Muscle layer of duodenum (tissue), 2 donors: ENCODE measurements at regions not wholly inside any gene's neighbourhood (a gene's known extent, or its start where the extent isn't known, plus 50 kb on each side); places are given as distances from the start of the nearest gene placed in this dataset.

Experiments used
- H3K27ac ChIP-seq: one replicate; pipeline ENCODE4 v1.7.0; 2013; ENCODE audit warnings: mild to moderate bottlenecking, low read length
- H3K27me3 ChIP-seq: one replicate; pipeline ENCODE4 v1.7.0; 2013; ENCODE audit warnings: low read depth, mild to moderate bottlenecking, control low read depth, low read length
- H3K36me3 ChIP-seq, 2 donors: one replicate each; pipeline ENCODE4 v1.7.0; 2013; ENCODE audit warnings: low read length in 2 of 2, control low read depth in 1 of 2, mild to moderate bottlenecking in 1 of 2; ENCODE audit not compliant: insufficient read depth in 2 of 2, control insufficient read depth in 1 of 2
- H3K4me1 ChIP-seq, 2 donors: one replicate each; pipeline ENCODE4 v1.7.0; 2013; ENCODE audit warnings: low read length in 2 of 2, mild to moderate bottlenecking in 2 of 2, control low read depth in 1 of 2, moderate library complexity in 1 of 2; ENCODE audit not compliant: insufficient read depth in 2 of 2, control insufficient read depth in 1 of 2
- H3K4me3 ChIP-seq, 2 donors: one replicate each; pipeline ENCODE4 v1.7.0; 2013; ENCODE audit warnings: low read length in 2 of 2, low read depth in 1 of 2, mild to moderate bottlenecking in 1 of 2
- H3K9me3 ChIP-seq, 2 donors: one replicate each; pipeline ENCODE4 v1.7.0; 2013; ENCODE audit warnings: low read length in 2 of 2, control low read depth in 1 of 2, mild to moderate bottlenecking in 1 of 2; ENCODE audit not compliant: control insufficient read depth in 1 of 2
- donor health status: healthy.

DNA sequence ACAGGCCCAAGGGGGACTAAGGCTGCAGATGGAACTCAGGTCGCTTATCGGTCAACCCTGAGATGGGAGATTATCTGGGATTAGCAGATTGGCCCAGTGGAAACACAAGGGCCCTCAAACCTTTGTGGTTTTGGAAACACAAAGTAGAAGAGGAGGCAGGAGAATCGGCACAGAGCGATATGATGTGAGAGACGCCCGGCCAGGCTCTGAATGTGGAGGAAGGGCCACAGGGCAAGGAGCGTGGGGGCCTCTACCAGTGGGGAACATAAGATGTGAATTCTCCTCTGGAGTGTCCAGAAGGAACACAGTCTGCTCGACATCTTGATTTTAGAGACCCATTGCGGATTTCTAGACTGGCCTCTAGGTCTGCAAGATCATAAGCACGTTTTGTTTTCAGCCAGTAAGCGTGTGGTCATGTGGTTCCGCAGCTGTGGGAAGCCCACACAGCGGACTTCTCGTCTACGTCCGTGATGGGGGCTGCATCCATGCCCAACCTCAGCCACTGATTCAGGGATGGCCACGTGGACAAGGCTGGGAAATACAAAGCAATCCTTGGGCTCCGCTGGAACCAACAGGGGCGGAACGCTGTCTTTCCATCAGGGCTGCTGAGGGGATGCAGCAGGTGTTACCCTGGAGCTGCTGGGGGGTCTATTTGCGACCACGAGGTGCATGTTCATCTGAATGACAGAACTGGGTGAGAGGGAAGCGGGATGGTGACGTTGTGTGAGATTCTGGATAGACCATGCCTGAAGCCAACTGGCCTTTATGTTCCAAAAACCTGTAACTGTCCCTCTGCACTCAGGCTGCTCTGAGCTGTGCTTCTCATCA lies 127.6 kb upstream of the PMEPA1 start:
- Histone ChIP-seq H3K36me3 (no peaks in the 10 kb centered on the region), H3K4me1 (peaks cover 0 to 6% of the 10 kb centered on the region in 2 donors), H3K27ac (no peak overlapping the region)

DNA sequence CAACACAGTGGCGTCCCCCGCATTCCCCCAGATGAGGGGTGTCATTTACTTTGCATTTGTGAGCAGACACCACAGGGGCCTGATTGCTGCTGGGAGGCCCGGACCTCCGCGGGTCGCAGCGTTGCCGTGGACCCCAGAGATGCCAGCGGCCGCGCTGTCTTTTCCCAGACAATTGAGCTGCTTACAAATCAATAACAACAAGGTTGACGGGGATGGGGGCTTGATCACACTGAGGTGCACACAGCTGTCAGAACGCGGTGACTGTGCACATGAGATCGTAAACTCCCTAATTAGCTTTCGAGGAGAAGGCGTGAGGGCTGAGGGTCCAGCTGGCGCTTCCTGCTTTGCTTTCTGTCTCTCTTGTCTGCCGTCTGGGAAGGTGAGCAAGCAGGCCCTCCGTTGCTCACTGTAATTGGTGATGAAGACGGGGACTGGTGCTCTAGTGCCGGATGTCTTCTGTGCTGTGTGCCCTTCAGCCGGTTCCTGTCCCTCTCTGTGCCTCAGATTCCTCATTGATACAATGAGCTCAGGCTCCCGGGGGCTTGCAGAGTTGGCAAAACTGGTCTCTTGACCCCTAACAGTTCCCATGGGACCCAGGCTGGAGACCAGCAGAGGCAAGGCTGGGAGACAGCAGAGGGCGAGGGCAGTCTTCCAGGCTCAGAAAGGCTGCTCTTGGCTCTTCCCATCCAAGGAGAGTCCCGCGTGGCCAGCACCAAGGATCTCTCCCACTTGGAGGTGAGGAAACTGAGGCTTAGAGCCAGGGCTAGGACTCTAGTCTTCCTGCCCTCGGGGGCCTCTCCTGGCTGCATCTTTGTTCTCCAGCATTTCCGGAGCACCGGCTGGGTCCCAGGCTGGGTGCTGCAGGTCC lies 126.0 kb upstream of the PMEPA1 start:
- Histone ChIP-seq H3K27ac (no peak overlapping the region), H3K4me1 (peaks cover 0 to 6% of the 10 kb centered on the region in 2 donors), H3K27me3 (no peaks in the 10 kb centered on the region), H3K4me3 (no peak overlapping the region), H3K36me3 (no peaks in the 10 kb centered on the region), H3K9me3 (no peaks in the 10 kb centered on the region)

More for the DNA sequence above, 127.6 kb upstream of the PMEPA1 start:
- Histone ChIP-seq H3K4me3 (no peak overlapping the region), H3K27me3 (no peaks in the 10 kb centered on the region), H3K9me3 (no peaks in the 10 kb centered on the region)

DNA sequence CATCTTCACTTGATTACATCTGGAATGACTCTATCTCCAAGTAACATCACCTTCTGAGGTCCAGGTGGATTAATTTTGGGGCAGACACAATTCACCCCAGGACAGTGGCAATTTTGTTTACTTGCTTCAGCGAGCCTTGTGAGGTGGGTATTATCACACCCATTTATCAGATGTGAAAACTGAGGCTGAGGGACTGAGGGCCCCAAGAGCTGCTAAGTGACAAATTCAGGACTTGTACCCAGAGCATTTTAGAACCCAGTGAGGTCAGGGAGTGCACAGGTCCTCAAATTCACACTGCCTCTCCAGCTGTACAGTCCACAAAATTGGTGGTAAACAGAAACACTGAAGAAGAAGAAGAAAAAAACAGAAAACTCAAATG lies 125.2 kb upstream of the PMEPA1 start:
- Histone ChIP-seq H3K36me3 (no peaks in the 10 kb centered on the region), H3K9me3 (no peaks in the 10 kb centered on the region), H3K27me3 (no peaks in the 10 kb centered on the region), H3K4me1 (peaks cover 0 to 6% of the 10 kb centered on the region in 2 donors), H3K27ac (no peak overlapping the region), H3K4me3 (no peak overlapping the region)

DNA sequence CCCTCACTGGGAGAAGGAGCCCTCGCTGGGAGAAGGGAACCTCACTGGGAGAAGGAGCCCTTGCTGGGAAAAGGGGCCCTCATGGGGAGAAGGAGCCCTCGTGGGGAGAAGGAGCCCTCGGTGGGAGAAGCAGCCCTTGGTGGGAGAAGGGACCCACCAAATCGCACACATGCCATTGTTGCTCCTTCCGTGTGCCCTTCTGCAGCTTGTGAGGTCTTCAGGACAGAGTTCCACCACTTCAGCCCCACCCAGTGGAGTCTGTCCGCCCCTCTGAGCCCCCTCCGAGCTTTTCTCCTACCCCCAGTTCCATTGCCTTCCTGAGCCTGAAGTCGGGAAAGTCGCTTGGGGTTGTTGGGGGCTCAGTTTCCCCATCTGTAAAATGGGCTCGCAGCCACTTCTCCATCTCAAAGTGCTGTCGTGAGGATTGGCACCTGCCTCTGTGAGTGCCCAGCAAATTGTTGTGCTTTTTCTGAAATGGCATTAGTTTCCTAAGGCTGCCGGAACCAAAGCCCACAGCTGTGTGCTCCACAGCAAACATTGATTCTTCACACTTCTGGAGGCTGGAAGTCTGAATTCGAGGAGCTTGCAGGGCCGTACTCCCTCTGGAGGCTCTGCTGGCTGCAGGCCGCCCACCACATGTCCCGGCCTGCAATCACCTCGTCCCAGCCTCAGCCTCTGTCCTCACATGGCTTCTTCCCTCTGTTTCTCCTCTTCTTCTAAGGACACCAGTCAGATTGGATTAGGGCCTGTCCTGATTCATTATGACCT lies 124.7 kb upstream of the PMEPA1 start:
- Histone ChIP-seq H3K9me3 (no peaks in the 10 kb centered on the region), H3K27ac (no peak overlapping the region), H3K27me3 (no peaks in the 10 kb centered on the region), H3K4me3 (no peak overlapping the region), H3K4me1 (peaks cover 0 to 6% of the 10 kb centered on the region in 2 donors), H3K36me3 (no peaks in the 10 kb centered on the region)

DNA sequence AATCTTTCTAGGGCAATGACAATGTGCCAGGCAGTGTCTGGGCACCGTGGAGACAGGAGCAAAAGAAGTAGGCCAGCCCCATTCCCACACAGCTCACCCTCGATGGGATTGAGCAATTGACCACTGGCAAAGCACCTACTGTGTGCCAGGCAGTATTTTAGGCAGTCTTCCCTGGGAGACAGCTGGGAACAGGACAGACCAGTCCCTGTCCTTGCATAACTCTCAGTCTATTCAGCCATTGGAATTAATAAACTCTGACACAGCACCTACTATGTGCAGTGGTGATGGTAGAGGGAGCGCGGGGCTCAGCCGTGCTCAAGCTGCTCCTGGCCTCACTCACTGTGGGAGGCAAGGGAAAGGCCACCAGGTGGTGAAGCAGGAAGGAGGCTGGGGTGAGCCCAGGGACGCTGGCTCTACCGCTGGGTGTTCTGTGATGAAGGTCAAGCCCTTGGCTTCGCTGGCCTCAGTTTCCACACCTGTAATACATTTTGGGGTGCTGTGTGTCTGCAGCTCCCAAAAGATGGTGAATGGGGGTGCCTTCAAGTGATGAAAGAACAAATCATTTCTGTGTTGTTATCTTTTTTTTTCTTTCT lies 122.3 kb upstream of the PMEPA1 start:
- H3K27ac ChIP-seq: no peak overlapping the region
- H3K4me1 ChIP-seq: no peaks in the 10 kb centered on the region
- no peaks in the 10 kb centered on the region for H3K27me3 ChIP-seq
- H3K4me3 ChIP-seq: no peak overlapping the region
- H3K9me3 ChIP-seq: no peaks in the 10 kb centered on the region
- no peaks in the 10 kb centered on the region for H3K36me3 ChIP-seq

DNA sequence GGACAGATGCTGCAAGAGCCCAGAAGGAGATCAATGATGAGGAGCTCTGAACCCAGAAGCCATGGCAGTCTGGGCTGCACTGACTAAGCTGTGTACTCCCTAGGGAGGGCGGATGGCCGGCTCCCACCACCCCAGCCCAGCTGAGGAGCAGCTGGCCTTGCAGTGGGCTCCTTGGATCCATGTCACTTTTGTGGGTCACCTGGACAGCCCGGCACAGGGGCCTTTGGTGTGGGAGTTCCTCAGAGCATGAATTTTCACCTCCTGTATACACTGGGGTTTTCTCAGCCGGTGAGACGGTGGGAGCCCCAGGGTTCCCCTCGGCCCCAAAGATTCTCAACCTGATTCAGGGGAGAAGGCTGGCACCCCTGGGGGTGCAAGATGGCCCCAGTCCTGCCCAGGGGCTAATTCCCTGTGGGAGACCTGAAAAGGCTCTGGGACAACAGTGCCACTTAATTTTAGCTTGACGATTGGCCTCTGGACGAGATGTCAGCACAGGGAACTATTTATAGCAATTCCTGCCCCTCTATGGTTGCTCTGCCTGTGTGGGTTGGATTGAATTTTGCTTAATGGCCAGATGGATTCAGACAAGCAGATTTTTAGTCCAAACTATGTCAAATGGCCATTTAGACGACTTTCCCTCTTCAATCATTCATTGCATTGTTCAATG lies 121.6 kb upstream of the PMEPA1 start:
- Histone ChIP-seq H3K4me1 (no peaks in the 10 kb centered on the region), H3K27ac (no peak overlapping the region), H3K9me3 (no peaks in the 10 kb centered on the region)

DNA sequence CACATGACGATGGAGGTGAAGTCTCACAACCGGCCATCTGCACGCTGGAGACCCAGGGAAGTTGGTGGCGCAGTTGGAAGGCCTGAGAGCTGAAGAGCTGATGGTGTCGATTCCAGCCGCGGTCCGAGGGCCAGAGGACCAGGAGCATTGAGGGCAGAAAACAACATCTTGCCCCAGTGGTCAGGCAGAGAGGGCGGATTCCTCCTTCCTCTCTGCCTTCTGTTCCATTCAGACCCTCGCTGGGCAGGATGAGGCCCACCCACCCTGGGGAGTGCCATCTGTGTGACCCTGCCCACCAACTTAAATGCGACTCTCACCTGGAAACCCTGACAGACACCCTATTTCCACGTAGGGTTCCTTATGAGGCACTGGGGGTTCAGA lies 120.7 kb upstream of the PMEPA1 start:
- no peaks in the 10 kb centered on the region for H3K4me1 ChIP-seq
- no peak overlapping the region for H3K27ac ChIP-seq
- no peaks in the 10 kb centered on the region for H3K9me3 ChIP-seq
- no peaks in the 10 kb centered on the region for H3K36me3 ChIP-seq
- H3K4me3 ChIP-seq: no peak overlapping the region
- no peaks in the 10 kb centered on the region for H3K27me3 ChIP-seq

More for the DNA sequence above, 121.6 kb upstream of the PMEPA1 start:
- no peaks in the 10 kb centered on the region for H3K27me3 ChIP-seq
- H3K4me3 ChIP-seq: no peak overlapping the region
- H3K36me3 ChIP-seq: no peaks in the 10 kb centered on the region

DNA sequence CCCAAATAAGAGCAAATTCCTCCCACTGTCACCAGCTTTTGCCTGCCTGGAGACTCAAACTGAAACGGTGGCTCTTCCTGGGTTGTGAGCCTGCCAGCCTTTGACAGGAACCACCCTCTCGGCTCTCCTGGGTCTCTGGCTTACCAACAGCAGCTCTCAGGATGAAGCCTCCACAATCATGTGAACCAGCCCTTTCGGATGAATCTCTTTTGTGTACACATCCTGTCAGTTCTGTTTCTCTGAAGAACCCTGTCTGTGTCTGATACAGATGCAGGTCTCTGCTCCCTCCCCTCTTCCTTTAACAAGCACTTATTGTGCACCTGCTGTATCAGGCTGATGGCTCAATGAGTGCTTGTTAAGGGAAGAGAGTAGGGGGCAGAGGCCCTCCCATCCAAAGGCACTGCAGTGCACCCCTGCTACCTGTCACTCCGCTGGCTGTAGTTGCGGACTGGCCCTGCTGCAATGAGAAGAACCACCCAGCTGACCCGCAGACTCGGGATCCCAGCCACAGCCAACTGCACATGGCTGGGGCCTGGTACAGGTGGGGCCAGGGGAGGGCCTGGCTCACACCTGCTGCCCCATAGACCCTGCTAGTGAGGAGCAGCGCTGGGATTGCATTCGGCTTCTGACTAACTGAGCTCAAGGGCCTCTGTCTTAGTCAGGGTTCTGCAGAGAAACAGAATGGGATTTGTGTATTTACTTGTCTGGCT lies 120.1 kb upstream of the PMEPA1 start:
- Histone ChIP-seq H3K4me1 (no peaks in the 10 kb centered on the region), H3K27ac (no peak overlapping the region), H3K36me3 (no peaks in the 10 kb centered on the region), H3K27me3 (no peaks in the 10 kb centered on the region), H3K9me3 (no peaks in the 10 kb centered on the region), H3K4me3 (no peak overlapping the region)

DNA sequence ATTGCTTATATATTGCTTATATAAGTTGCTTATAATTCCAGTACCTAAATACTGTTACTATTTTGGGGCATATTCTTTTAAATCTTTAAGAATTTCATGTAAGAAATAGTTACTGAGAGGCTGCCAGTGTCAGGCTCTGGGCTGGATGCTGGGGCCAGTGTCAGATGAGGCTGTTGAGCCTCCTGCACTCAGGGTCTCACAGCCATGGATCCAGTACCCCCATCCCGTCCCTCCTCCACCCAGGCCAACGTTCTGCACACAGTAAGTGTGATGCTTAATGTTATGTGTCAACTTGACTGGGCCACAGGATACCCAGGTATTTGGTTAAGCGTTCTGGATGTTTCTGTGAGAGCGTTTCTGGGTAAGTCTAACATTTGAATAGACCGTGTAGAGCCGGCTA lies 119.5 kb upstream of the PMEPA1 start:
- H3K4me3 ChIP-seq: no peak overlapping the region
- no peaks in the 10 kb centered on the region for H3K4me1 ChIP-seq
- no peaks in the 10 kb centered on the region for H3K36me3 ChIP-seq
- no peak overlapping the region for H3K27ac ChIP-seq
- no peaks in the 10 kb centered on the region for H3K9me3 ChIP-seq
- H3K27me3 ChIP-seq: no peaks in the 10 kb centered on the region

DNA sequence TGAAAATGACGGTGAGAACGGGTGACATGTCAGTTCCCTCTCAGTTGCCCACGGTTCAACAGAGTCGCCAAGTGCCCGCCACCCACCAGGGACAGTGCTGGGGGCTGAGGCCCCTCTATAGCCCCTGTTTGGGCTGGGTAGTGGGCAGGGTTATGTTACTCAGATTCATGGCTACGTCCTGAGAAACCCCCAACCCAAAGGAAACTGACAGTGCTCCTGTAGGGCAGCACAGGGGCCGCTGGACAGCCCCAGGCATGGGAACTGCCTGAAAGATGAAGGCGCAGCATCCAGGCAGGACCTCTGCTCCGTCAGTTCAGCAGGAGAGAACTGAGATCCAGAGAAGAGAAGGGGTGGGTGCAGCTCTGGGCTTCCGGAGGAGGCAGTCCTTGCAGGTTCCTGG lies 118.9 kb upstream of the PMEPA1 start:
- Histone ChIP-seq H3K27ac (no peak overlapping the region), H3K4me3 (no peak overlapping the region), H3K27me3 (no peaks in the 10 kb centered on the region), H3K4me1 (no peaks in the 10 kb centered on the region), H3K36me3 (no peaks in the 10 kb centered on the region), H3K9me3 (no peaks in the 10 kb centered on the region)
